HEK293T (cell line): ENCODE measurements at regions not wholly inside any gene's neighbourhood (a gene's known extent, or its start where the extent isn't known, plus 50 kb on each side); places are given as distances from the start of the nearest gene placed in this dataset.

Source experiments
- CTCF ChIA-PET: fragments of 350-600 bp; formaldehyde crosslinking; extraction: SDS; loops from one replicate; lab custom pipeline; 2021; ENCODE audit warnings: antibody characterized with exemption, inconsistent platforms; lab: Yijun Ruan, JAX
- POLR2A ChIA-PET: fragments of 350-600 bp; formaldehyde crosslinking; extraction: SDS; loops from one replicate; lab custom pipeline; 2020; ENCODE audit warnings: antibody characterized with exemption, inconsistent platforms; lab: Yijun Ruan, JAX
- DNase-seq: peaks from one replicate; pipeline ENCODE4 v3.0.0; 2012; ENCODE audit warnings: mixed read lengths; ENCODE audit errors: extremely low spot score
- ARNT ChIP-seq: fragments of 450-650 bp; IDR thresholded peaks from 2 replicates; pipeline ENCODE4 v1.6.1; 2017; ENCODE audit warnings: mild to moderate bottlenecking
- BHLHE40 ChIP-seq: fragments of 450-650 bp; IDR thresholded peaks from 2 replicates; pipeline ENCODE4 v1.6.1; 2016; ENCODE audit warnings: mild to moderate bottlenecking, moderate library complexity, borderline replicate concordance
- CTBP1 ChIP-seq: fragments of 450-650 bp; IDR thresholded peaks from 2 replicates; pipeline ENCODE4 v1.6.1; 2016; ENCODE audit warnings: borderline replicate concordance
- ELF4 ChIP-seq: fragments of 450-650 bp; IDR thresholded peaks from 2 replicates; pipeline ENCODE4 v1.6.1; 2017; ENCODE audit warnings: antibody characterized with exemption
- FOXA1 ChIP-seq: fragments of 450-650 bp; IDR thresholded peaks from 2 replicates; pipeline ENCODE4 v1.6.1; 2016; ENCODE audit warnings: mild to moderate bottlenecking
- FOXK2 ChIP-seq: fragments of 450-650 bp; IDR thresholded peaks from 2 replicates; pipeline ENCODE4 v1.6.1; 2016; ENCODE audit warnings: mild to moderate bottlenecking
- FOXM1 ChIP-seq: fragments of 450-650 bp; IDR thresholded peaks from 2 replicates; pipeline ENCODE4 v1.6.1; 2017; ENCODE audit warnings: mild to moderate bottlenecking, borderline replicate concordance
- HDGF ChIP-seq: fragments of 450-650 bp; IDR thresholded peaks from 2 replicates; pipeline ENCODE4 v1.6.1; 2017; ENCODE audit warnings: antibody characterized with exemption, borderline replicate concordance
- L3MBTL2 ChIP-seq: fragments of 450-650 bp; conservative IDR thresholded peaks from 2 replicates; pipeline ENCODE4 v1.6.1; 2016; ENCODE audit warnings: mild to moderate bottlenecking
- LEF1 ChIP-seq: fragments of 450-650 bp; IDR thresholded peaks from 2 replicates; pipeline ENCODE4 v1.6.1; 2017; ENCODE audit warnings: mild to moderate bottlenecking, borderline replicate concordance
- NFRKB ChIP-seq: fragments of 450-650 bp; IDR thresholded peaks from 2 replicates; pipeline ENCODE4 v1.6.1; 2016; ENCODE audit warnings: mild to moderate bottlenecking, moderate library complexity
- PKNOX1 ChIP-seq: fragments of 450-650 bp; IDR thresholded peaks from 2 replicates; pipeline ENCODE4 v1.6.1; 2016
- SP1 ChIP-seq: fragments of 450-650 bp; IDR thresholded peaks from 2 replicates; pipeline ENCODE4 v1.6.1; 2017
- SUZ12 ChIP-seq: fragments of 450-650 bp; IDR thresholded peaks from 2 replicates; pipeline ENCODE4 v1.6.1; 2016; ENCODE audit warnings: mild to moderate bottlenecking
- TARDBP ChIP-seq: fragments of 450-650 bp; IDR thresholded peaks from 2 replicates; pipeline ENCODE4 v1.6.1; 2016
- ZNF384 ChIP-seq: fragments of 450-650 bp; IDR thresholded peaks from 2 replicates; pipeline ENCODE4 v1.6.1; 2016

DNA sequence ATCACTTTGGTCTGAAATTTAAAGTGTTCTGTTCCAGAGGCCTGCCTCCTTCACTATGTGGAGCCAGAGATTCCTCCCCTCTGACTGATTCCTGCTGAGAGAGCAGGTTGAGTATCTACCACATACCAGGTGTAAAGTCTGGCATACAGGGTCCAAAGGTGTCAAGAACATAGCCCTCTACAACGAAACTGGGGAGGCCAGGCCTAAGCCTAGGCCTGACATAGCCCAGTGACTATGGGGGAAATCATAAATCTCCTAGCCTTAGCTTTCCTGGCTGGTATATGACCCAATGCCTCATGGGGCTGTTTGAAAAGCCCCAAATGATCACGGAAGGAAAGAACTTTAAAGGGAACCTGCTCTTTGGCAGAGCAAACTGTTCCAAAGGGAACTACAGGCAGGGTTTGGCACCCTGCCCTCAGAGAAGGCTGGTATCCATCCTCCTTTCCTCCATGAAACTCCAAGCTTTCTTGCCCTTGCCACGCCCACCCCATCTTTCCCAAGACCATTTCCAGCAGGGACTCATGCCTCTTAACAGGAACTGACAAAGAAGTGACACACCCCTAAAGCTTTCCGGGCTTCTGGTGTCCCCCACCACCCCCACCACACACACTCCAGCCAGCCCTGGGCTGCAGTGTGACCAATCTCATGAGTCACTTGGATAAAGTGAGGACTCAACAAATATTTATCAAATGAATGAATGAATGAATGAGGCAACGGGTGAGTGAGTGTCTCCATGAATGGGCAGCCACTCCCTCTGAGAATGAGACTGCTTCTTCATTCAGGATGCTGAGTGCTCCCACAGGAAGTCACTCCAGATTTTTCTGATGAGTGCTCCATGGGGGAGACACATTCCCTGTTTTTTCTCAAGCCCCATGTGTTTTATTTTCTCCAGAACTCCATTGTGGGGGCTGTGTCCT lies 93.3 kb upstream of the CALM2 start:
- TF ChIP-seq CTBP1, result no peak
- no peak for TF ChIP-seq SP1
- TF ChIP-seq L3MBTL2, result no peak
- TF ChIP-seq TARDBP, result no peak
- TF ChIP-seq ZNF384, result no peak
- TF ChIP-seq FOXK2, result no peak
- TF ChIP-seq HDGF, result no peak
- no peak for TF ChIP-seq ARNT
- TF ChIP-seq ELF4, result no peak
- TF ChIP-seq NFRKB, result no peak
- no peak for TF ChIP-seq PKNOX1
- no peak for TF ChIP-seq FOXM1
- TF ChIP-seq FOXA1, result no peak
- DNase-seq, result no peak
- POLR2A ChIA-PET, result no interaction called here
- CTCF ChIA-PET, result no interaction called here

GRCh38 chr2:47267711-47268086 lies 91.4 kb upstream of the CALM2 start:
- ChIA-PET POLR2A (no interaction called here), CTCF (no interaction called here)
- no peak for DNase-seq
- no peak for TF ChIP-seq ARNT
- no peak for TF ChIP-seq TARDBP
- TF ChIP-seq FOXA1, result no peak
- no peak for TF ChIP-seq ZNF384
- TF ChIP-seq LEF1, result no peak

DNA sequence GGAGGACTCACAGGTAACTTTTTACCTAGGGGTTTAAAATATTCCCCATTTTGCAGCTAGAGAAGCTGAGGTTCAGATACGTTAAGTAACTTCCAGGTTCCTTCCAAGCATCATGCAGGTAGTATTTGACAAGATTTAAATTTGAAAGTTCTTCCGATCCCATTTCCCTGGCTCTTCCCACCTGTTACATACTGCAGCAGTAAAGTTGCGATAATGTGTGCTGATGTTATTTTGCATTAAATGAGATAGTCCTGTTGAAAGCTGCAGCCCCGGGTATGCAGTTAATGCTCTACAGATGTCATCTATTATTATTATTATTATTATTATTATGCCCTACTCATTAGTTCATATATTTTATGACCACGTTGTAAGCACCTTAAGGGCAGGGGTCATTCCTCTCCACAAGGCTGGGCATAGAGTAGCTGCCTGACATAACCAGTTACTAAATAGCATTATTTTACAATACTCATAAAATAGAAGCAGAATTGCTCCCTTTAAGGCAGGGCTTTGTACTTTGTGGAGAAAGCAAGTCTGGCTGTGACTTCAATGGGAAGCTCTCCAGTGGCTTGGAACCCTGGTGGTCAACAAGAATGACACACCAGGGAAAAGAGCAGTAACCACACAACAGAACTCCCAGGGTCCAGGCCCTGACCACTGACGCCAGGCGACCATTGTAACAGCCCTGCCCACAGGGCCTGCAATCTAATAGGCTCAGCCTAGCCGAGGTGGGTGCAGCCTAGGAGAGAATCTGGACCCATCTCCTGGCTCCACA lies 90.8 kb upstream of the CALM2 start:
- DNase-seq, result no peak
- ChIA-PET CTCF (no interaction called here), POLR2A (no interaction called here)
- no peak for TF ChIP-seq FOXA1
- no peak for TF ChIP-seq CTBP1
- TF ChIP-seq BHLHE40, result no peak
- TF ChIP-seq NFRKB, result no peak
- TF ChIP-seq SUZ12, result no peak
- TF ChIP-seq TARDBP, result no peak
- TF ChIP-seq PKNOX1, result no peak
- TF ChIP-seq ARNT, result no peak
- TF ChIP-seq L3MBTL2, result no peak
- TF ChIP-seq FOXK2, result no peak
- TF ChIP-seq LEF1, result no peak
- TF ChIP-seq FOXM1, result no peak
- TF ChIP-seq ZNF384, result no peak
- TF ChIP-seq HDGF, result no peak
- no peak for TF ChIP-seq ELF4
- TF ChIP-seq SP1, result no peak

GRCh38 chr2:47265751-47266231 lies 89.5 kb upstream of the CALM2 start:
- POLR2A ChIA-PET, result no interaction called here
- CTCF ChIA-PET, result interaction anchor here (0.5 to 0.6 kb wide), 2 partner anchors 40 to 91 kb away, joined by 3 read pairs; no protein-coding TSS in a partner anchor

DNA sequence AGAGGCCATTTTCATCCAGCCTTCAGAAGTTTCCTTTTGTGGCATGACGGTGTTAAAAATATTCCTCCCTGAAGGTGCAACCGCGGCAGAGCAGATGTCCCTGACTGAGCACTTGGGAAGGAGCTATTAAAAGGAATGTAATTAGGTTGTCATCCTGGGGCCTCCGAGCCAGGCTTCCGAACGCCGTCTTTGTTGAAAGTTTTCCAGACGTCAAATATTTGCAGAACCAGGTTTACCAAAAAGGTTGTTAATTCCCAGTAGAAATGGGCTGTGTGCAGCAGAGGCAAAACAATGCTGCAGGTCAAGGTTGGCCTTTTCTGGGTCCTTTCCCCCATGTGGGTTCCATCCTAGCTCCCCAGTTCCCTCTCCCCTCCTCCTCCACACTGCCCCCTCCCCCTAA lies 88.8 kb upstream of the CALM2 start:
- no peak for TF ChIP-seq ZNF384
- TF ChIP-seq SP1, result no peak
- no peak for TF ChIP-seq CTBP1
- CTCF ChIA-PET, result interaction anchor here (0.5 to 0.6 kb wide), 2 partner anchors 39 to 91 kb away, joined by 3 read pairs; no protein-coding TSS in a partner anchor
- POLR2A ChIA-PET, result no interaction called here
- DNase-seq, result no peak

More at GRCh38 chr2:47265751-47266231, 89.5 kb upstream of the CALM2 start:
- TF ChIP-seq BHLHE40 (no peak), FOXK2 (no peak), LEF1 (no peak), L3MBTL2 (no peak), TARDBP (no peak), NFRKB (no peak), PKNOX1 (peak; percentile 88), FOXM1 (no peak), CTBP1 (no peak)
- DNase-seq, result no peak

DNA sequence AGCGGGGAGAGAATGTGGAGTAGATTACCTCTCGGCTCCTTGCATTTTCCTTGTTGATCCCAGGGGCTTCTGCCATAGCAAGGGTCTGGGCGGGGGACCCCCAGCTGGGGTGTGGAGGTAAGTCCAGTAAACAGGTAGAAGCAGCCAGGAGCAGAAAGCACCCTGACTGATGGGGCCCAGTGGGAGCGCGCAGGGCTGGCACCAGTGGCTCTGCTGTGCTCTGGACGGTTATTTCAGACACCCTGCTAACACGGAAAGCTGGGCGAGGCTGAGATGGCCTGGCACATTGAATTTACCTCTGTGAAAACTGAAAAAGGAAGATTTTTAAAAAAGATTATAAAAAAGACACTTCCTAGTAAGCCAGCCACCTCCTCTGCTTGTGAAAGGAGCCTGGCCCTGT lies 88.4 kb upstream of the CALM2 start:
- TF ChIP-seq TARDBP, result no peak
- no peak for TF ChIP-seq LEF1
- no peak for TF ChIP-seq HDGF
- TF ChIP-seq ZNF384, result no peak
- no peak for TF ChIP-seq ARNT
- no peak for TF ChIP-seq FOXK2
- no peak for TF ChIP-seq PKNOX1
- no peak for TF ChIP-seq NFRKB
- TF ChIP-seq ELF4, result no peak
- TF ChIP-seq FOXA1, result no peak
- no peak for TF ChIP-seq FOXM1
- TF ChIP-seq BHLHE40, result no peak
- no peak for TF ChIP-seq SP1
- no peak for TF ChIP-seq L3MBTL2
- no peak for TF ChIP-seq SUZ12
- no peak for TF ChIP-seq CTBP1
- POLR2A ChIA-PET, result no interaction called here
- CTCF ChIA-PET, result interaction anchor here (0.6 kb wide), 1 partner anchor 57 kb away, joined by 3 read pairs; no protein-coding TSS in a partner anchor
- no peak for DNase-seq
